Hypothalamus (tissue), 51 donors: ENCODE measurements at regions not wholly inside any gene's neighbourhood (a gene's known extent, or its start where the extent isn't known, plus 50 kb on each side); places are given as distances from the start of the nearest gene placed in this dataset.

Experiments
- DNase-seq, 51 donors: peaks; one replicate each; lab custom pipeline; 2025; lab: John Stamatoyannopoulos, UW

GRCh38 chr11:120019191-120019590 lies 118.7 kb downstream of the TRIM29 start:
- DNase-seq = no peak

GRCh38 chr11:120017582-120018150 lies 120.2 kb downstream of the TRIM29 start:
- DNase-seq = peak in 1 of 51 donors; percentile 13

- peak in 32 of 51 donors; percentile 17 to 81 (median 56) for DNase-seq
These were observed 124.3 kb downstream of the TRIM29 start for GRCh38 chr11:120013325-120014250.

GRCh38 chr11:120012245-120012644 lies 125.7 kb downstream of the TRIM29 start:
- no peak for DNase-seq

GRCh38 chr11:120011836-120012235 lies 126.1 kb downstream of the TRIM29 start:
- DNase-seq = peak in 9 of 51 donors; percentile 23 to 63 (median 41)

GRCh38 chr11:120010775-120011174 lies 127.1 kb downstream of the TRIM29 start:
- no peak for DNase-seq

- no peak for DNase-seq
These were observed 128.0 kb downstream of the TRIM29 start for GRCh38 chr11:120009938-120010337.

GRCh38 chr11:120007144-120007543 lies 130.8 kb downstream of the TRIM29 start:
- DNase-seq = no peak

GRCh38 chr11:120004723-120005122 lies 133.2 kb downstream of the TRIM29 start:
- no peak for DNase-seq

GRCh38 chr11:120001178-120002090 lies 136.5 kb downstream of the TRIM29 start:
- no peak for DNase-seq

GRCh38 chr11:119999220-119999619 lies 138.7 kb downstream of the TRIM29 start:
- DNase-seq = no peak

- DNase-seq = no peak
These were observed 141.4 kb downstream of the TRIM29 start for GRCh38 chr11:119996556-119996955.

- DNase-seq = peak in 8 of 51 donors; percentile 24 to 48 (median 42)
These were observed 142.0 kb downstream of the TRIM29 start for GRCh38 chr11:119995730-119996491.

- DNase-seq = no peak
These were observed 144.2 kb downstream of the TRIM29 start for GRCh38 chr11:119993722-119994121.

- DNase-seq = no peak
These were observed 145.5 kb downstream of the TRIM29 start for GRCh38 chr11:119992171-119993051.

GRCh38 chr11:119991669-119992068 lies 146.2 kb downstream of the TRIM29 start:
- no peak for DNase-seq

GRCh38 chr11:119991022-119991404 lies 146.9 kb downstream of the TRIM29 start:
- no peak for DNase-seq

GRCh38 chr11:119990309-119991021 lies 147.4 kb downstream of the TRIM29 start:
- DNase-seq = peak in 42 of 51 donors; percentile 20 to 94 (median 79)
